ENCODE measurements at regions not wholly inside any gene's neighbourhood (a gene's known extent, or its start where the extent isn't known, plus 50 kb on each side); places are given as distances from the start of the nearest gene placed in this dataset.

GRCh38 chr22:48696371-48696770 is 1131.3 kb downstream of the BRD1 start:
- no peak for DNase-seq (ENCODE audit: low read depth)
- no peak for TF ChIP-seq CTCF (IDR thresholded peaks at IDR 0.05; ENCODE audit: low read depth, low read length, missing control alignments)
- in situ Hi-C loops (cut with HindIII; ENCODE audit: low sequenced_read_pairs) = no loop called here
- H3K4me3 ChIP-seq (ENCODE audit: low read depth, low read length) = no peak overlapping the region

- no peak overlapping the region for H3K4me3 ChIP-seq (ENCODE audit: low read depth, low read length)
- TF ChIP-seq CTCF (IDR thresholded peaks at IDR 0.05; ENCODE audit: low read depth, low read length, missing control alignments) = no peak
- in situ Hi-C loops (cut with HindIII; ENCODE audit: low sequenced_read_pairs) = no loop called here
- DNase-seq (ENCODE audit: low read depth) = no peak
These were observed 1131.9 kb downstream of the BRD1 start for GRCh38 chr22:48695731-48696305.

- no peak overlapping the region for H3K4me3 ChIP-seq (ENCODE audit: low read depth, low read length)
- in situ Hi-C loops (cut with HindIII; ENCODE audit: low sequenced_read_pairs) = no loop called here
- no peak for DNase-seq (ENCODE audit: low read depth)
- no peak for TF ChIP-seq CTCF (IDR thresholded peaks at IDR 0.05; ENCODE audit: low read depth, low read length, missing control alignments)
These were observed 1132.4 kb downstream of the BRD1 start for GRCh38 chr22:48695251-48695650.

GRCh38 chr22:48694296-48694883 is 1133.3 kb downstream of the BRD1 start:
- DNase-seq (ENCODE audit: low read depth) = no peak
- H3K4me3 ChIP-seq (ENCODE audit: low read depth, low read length) = no peak overlapping the region
- no peak for TF ChIP-seq CTCF (IDR thresholded peaks at IDR 0.05; ENCODE audit: low read depth, low read length, missing control alignments)
- in situ Hi-C loops (cut with HindIII; ENCODE audit: low sequenced_read_pairs) = no loop called here

- no peak overlapping the region for H3K4me3 ChIP-seq (ENCODE audit: low read depth, low read length)
- DNase-seq (ENCODE audit: low read depth) = no peak
- no peak for TF ChIP-seq CTCF (IDR thresholded peaks at IDR 0.05; ENCODE audit: low read depth, low read length, missing control alignments)
- in situ Hi-C loops (cut with HindIII; ENCODE audit: low sequenced_read_pairs) = no loop called here
These were observed 1134.1 kb downstream of the BRD1 start for GRCh38 chr22:48693377-48694135.

- TF ChIP-seq CTCF (IDR thresholded peaks at IDR 0.05; ENCODE audit: low read depth, low read length, missing control alignments) = no peak
- in situ Hi-C loops (cut with HindIII; ENCODE audit: low sequenced_read_pairs) = no loop called here
These were observed 1134.8 kb downstream of the BRD1 start for GRCh38 chr22:48692734-48693376.

More at GRCh38 chr22:48692734-48693376, 1134.8 kb downstream of the BRD1 start:
- DNase-seq (ENCODE audit: low read depth) = no peak
- no peak overlapping the region for H3K4me3 ChIP-seq (ENCODE audit: low read depth, low read length)
